H1 (cell line): ENCODE measurements at regions not wholly inside any gene's neighbourhood (a gene's known extent, or its start where the extent isn't known, plus 50 kb on each side); places are given as distances from the start of the nearest gene placed in this dataset.

Experiments used
- BCL11A ChIP-seq, 2 experiments: IDR thresholded peaks; one replicate each; pipeline ENCODE4 v1.6.1; 2011; ENCODE audit warnings: low read depth in 2 of 2, low read length in 2 of 2, mild to moderate bottlenecking in 2 of 2
- CREB1 ChIP-seq: IDR thresholded peaks from 2 replicates; pipeline ENCODE4 v1.6.1; 2012; ENCODE audit warnings: inconsistent platforms
- EZH2 ChIP-seq: fragments of 200-600 bp; sonication (generic); IDR thresholded peaks from 2 replicates; pipeline ENCODE4 v1.7.1; 2012; ENCODE audit warnings: low read depth, mild to moderate bottlenecking, moderate library complexity, low read length, inconsistent platforms; ENCODE audit not compliant: severe bottlenecking
- GABPA ChIP-seq: IDR thresholded peaks from 2 replicates; pipeline ENCODE4 v1.6.1; 2011; ENCODE audit warnings: mild to moderate bottlenecking, low read length, moderate library complexity, borderline replicate concordance; ENCODE audit not compliant: insufficient read depth
- GTF2F1 ChIP-seq: IDR thresholded peaks from 2 replicates; pipeline ENCODE4 v1.6.1; 2012; ENCODE audit warnings: low read depth, low read length, improper control_type of control experiment, borderline replicate concordance
- POLR2A ChIP-seq, 2 experiments: IDR thresholded peaks; 1 replicate in 1 of 2; 2 replicates in 1 of 2; pipeline ENCODE4 v1.6.1; 2011; ENCODE audit warnings: low read depth in 2 of 2, low read length in 2 of 2, mild to moderate bottlenecking in 2 of 2; ENCODE audit errors: control extremely low read depth in 1 of 2
- POLR2AphosphoS5 ChIP-seq: IDR thresholded peaks from 2 replicates; pipeline ENCODE4 v1.6.1; 2011; ENCODE audit warnings: low read depth, low read length
- SIRT6 ChIP-seq: IDR thresholded peaks from one replicate; pipeline ENCODE4 v1.7.1; 2012; ENCODE audit warnings: low read length, inconsistent platforms
- TCF12 ChIP-seq: IDR thresholded peaks from 2 replicates; pipeline ENCODE4 v1.6.1; 2011; ENCODE audit warnings: low read depth, mild to moderate bottlenecking, low read length
- TF ChIP-seq, protein P1 (sequence below): fragments of 300-600 bp; sonication (generic); IDR thresholded peaks from 2 replicates; pipeline ENCODE4 v1.7.1; 2012; ENCODE audit warnings: low read length, moderate library complexity, mild to moderate bottlenecking, inconsistent platforms; ENCODE audit not compliant: insufficient replicate concordance

DNA sequence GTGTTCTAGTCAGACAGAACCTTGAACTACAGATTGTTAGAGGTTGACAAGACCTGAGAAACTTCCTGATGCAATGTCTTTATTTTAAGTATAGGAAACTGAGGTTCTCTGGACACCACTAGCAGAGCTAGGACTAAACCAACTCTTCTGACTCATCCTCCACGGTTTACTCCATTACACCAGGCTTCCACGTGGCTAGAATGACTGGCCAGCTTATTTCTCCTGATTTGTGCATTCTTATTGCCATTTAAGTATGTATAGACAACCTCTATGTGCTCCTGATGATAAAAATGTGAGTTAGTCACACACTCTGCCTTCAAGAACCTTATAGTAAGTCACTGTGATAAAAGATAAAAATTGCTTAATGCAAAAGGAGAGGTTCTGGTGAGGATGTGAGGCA lies 182.7 kb downstream of the MEX3B start (continued):
- TF ChIP-seq, protein P1, sequence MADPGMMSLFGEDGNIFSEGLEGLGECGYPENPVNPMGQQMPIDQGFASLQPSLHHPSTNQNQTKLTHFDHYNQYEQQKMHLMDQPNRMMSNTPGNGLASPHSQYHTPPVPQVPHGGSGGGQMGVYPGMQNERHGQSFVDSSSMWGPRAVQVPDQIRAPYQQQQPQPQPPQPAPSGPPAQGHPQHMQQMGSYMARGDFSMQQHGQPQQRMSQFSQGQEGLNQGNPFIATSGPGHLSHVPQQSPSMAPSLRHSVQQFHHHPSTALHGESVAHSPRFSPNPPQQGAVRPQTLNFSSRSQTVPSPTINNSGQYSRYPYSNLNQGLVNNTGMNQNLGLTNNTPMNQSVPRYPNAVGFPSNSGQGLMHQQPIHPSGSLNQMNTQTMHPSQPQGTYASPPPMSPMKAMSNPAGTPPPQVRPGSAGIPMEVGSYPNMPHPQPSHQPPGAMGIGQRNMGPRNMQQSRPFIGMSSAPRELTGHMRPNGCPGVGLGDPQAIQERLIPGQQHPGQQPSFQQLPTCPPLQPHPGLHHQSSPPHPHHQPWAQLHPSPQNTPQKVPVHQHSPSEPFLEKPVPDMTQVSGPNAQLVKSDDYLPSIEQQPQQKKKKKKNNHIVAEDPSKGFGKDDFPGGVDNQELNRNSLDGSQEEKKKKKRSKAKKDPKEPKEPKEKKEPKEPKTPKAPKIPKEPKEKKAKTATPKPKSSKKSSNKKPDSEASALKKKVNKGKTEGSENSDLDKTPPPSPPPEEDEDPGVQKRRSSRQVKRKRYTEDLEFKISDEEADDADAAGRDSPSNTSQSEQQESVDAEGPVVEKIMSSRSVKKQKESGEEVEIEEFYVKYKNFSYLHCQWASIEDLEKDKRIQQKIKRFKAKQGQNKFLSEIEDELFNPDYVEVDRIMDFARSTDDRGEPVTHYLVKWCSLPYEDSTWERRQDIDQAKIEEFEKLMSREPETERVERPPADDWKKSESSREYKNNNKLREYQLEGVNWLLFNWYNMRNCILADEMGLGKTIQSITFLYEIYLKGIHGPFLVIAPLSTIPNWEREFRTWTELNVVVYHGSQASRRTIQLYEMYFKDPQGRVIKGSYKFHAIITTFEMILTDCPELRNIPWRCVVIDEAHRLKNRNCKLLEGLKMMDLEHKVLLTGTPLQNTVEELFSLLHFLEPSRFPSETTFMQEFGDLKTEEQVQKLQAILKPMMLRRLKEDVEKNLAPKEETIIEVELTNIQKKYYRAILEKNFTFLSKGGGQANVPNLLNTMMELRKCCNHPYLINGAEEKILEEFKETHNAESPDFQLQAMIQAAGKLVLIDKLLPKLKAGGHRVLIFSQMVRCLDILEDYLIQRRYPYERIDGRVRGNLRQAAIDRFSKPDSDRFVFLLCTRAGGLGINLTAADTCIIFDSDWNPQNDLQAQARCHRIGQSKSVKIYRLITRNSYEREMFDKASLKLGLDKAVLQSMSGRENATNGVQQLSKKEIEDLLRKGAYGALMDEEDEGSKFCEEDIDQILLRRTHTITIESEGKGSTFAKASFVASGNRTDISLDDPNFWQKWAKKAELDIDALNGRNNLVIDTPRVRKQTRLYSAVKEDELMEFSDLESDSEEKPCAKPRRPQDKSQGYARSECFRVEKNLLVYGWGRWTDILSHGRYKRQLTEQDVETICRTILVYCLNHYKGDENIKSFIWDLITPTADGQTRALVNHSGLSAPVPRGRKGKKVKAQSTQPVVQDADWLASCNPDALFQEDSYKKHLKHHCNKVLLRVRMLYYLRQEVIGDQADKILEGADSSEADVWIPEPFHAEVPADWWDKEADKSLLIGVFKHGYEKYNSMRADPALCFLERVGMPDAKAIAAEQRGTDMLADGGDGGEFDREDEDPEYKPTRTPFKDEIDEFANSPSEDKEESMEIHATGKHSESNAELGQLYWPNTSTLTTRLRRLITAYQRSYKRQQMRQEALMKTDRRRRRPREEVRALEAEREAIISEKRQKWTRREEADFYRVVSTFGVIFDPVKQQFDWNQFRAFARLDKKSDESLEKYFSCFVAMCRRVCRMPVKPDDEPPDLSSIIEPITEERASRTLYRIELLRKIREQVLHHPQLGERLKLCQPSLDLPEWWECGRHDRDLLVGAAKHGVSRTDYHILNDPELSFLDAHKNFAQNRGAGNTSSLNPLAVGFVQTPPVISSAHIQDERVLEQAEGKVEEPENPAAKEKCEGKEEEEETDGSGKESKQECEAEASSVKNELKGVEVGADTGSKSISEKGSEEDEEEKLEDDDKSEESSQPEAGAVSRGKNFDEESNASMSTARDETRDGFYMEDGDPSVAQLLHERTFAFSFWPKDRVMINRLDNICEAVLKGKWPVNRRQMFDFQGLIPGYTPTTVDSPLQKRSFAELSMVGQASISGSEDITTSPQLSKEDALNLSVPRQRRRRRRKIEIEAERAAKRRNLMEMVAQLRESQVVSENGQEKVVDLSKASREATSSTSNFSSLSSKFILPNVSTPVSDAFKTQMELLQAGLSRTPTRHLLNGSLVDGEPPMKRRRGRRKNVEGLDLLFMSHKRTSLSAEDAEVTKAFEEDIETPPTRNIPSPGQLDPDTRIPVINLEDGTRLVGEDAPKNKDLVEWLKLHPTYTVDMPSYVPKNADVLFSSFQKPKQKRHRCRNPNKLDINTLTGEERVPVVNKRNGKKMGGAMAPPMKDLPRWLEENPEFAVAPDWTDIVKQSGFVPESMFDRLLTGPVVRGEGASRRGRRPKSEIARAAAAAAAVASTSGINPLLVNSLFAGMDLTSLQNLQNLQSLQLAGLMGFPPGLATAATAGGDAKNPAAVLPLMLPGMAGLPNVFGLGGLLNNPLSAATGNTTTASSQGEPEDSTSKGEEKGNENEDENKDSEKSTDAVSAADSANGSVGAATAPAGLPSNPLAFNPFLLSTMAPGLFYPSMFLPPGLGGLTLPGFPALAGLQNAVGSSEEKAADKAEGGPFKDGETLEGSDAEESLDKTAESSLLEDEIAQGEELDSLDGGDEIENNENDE, result no peak
- TF ChIP-seq SIRT6, result no peak
- TF ChIP-seq POLR2A (IDR thresholded peaks at IDR 0.05; ENCODE audit: control extremely low read depth in 1 of 2, low read depth in 2 of 2, low read length in 2 of 2), result no peak
- no peak for TF ChIP-seq EZH2
- TF ChIP-seq GABPA, result no peak
- no peak for TF ChIP-seq TCF12
- TF ChIP-seq CREB1, result no peak
- no peak for TF ChIP-seq GTF2F1
- TF ChIP-seq POLR2AphosphoS5, result no peak
- no peak for TF ChIP-seq BCL11A (IDR thresholded peaks at IDR 0.05; ENCODE audit: low read depth in 2 of 2, low read length in 2 of 2)
